ENCODE measurements at regions not wholly inside any gene's neighbourhood (a gene's known extent, or its start where the extent isn't known, plus 50 kb on each side); places are given as distances from the start of the nearest gene placed in this dataset.

- TF ChIP-seq POLR2A (IDR thresholded peaks at IDR 0.05; ENCODE audit: low read length) (no peak), CEBPB (IDR thresholded peaks at IDR 0.05) (no peak), RFX5 (IDR thresholded peaks at IDR 0.05) (no peak), EP300 (IDR thresholded peaks at IDR 0.05) (no peak)
- TF ChIP-seq, protein P1, sequence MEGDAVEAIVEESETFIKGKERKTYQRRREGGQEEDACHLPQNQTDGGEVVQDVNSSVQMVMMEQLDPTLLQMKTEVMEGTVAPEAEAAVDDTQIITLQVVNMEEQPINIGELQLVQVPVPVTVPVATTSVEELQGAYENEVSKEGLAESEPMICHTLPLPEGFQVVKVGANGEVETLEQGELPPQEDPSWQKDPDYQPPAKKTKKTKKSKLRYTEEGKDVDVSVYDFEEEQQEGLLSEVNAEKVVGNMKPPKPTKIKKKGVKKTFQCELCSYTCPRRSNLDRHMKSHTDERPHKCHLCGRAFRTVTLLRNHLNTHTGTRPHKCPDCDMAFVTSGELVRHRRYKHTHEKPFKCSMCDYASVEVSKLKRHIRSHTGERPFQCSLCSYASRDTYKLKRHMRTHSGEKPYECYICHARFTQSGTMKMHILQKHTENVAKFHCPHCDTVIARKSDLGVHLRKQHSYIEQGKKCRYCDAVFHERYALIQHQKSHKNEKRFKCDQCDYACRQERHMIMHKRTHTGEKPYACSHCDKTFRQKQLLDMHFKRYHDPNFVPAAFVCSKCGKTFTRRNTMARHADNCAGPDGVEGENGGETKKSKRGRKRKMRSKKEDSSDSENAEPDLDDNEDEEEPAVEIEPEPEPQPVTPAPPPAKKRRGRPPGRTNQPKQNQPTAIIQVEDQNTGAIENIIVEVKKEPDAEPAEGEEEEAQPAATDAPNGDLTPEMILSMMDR (IDR thresholded peaks at IDR 0.05): no peak
Observed at GRCh38 chr12:22900401-22900800, 275.4 kb downstream of the ETNK1 start.

Data from A549 (cell line).